H1 (cell line): ENCODE measurements at regions not wholly inside any gene's neighbourhood (a gene's known extent, or its start where the extent isn't known, plus 50 kb on each side); places are given as distances from the start of the nearest gene placed in this dataset.

Experiments used
- CBX8 ChIP-seq: fragments of 300-800, 300-1000 bp; sonication (generic); IDR thresholded peaks from 2 replicates; pipeline ENCODE4 v1.7.1; 2016; ENCODE audit warnings: low read depth, low read length, borderline replicate concordance
- KDM1A ChIP-seq: fragments of 200-600, 300-600 bp; sonication (generic); IDR thresholded peaks from 2 replicates; pipeline ENCODE4 v1.7.1; 2016; ENCODE audit warnings: mild to moderate bottlenecking, low read length, borderline replicate concordance
- NANOG ChIP-seq: IDR thresholded peaks from 2 replicates; pipeline ENCODE4 v1.6.1; 2011; ENCODE audit warnings: low read length, low read depth, mild to moderate bottlenecking, inconsistent platforms; ENCODE audit not compliant: insufficient read depth, poor library complexity, severe bottlenecking
- RAD21 ChIP-seq, 2 experiments: IDR thresholded peaks in 1 of 2; conservative IDR thresholded peaks in 1 of 2; 2 replicates each; pipeline ENCODE4 v1.6.1; 2011; ENCODE audit warnings: low read depth in 2 of 2, low read length in 2 of 2, improper control_type of control experiment in 1 of 2, inconsistent platforms in 1 of 2, mild to moderate bottlenecking in 1 of 2, moderate library complexity in 1 of 2
- YY1 ChIP-seq: IDR thresholded peaks from 2 replicates; pipeline ENCODE4 v1.6.1; 2011; ENCODE audit warnings: low read depth, mild to moderate bottlenecking, low read length

DNA sequence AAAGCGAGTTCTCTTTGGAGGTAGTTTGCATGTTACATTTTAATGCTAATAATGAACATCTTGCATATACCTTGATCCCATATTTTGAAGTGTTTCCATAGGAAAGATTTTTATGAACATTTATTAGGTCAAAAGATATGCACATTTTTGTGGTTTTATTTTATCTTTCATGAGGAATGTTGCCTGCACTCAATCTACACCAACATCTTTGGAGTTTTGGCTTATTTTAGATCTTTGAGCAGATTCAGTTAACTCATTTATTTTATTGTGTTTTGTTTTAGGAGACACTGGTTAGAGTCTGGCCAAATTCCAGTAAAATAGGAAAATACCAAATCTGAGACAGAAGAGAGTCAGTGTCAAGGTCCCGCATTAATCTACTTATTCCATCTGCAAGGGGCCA is 540.9 kb downstream of the RNF144A start (continued):
- TF ChIP-seq CBX8: no peak
- TF ChIP-seq NANOG: no peak
- TF ChIP-seq RAD21 (IDR thresholded peaks at IDR 0.05 in 1 of 2, conservative IDR thresholded peaks at IDR 0.05 in 1 of 2; ENCODE audit: low read depth in 2 of 2, low read length in 2 of 2): no peak
- no peak for TF ChIP-seq KDM1A
- TF ChIP-seq YY1: no peak
